Stimulated activated naive B cell treated with anti-CD40 and anti-IgM and Interleukin-4, amounts not matched to agents 10 μg/mL and 1 μg/mL and 100 μg/mL, for 72 hours (primary cell): ENCODE measurements at regions not wholly inside any gene's neighbourhood (a gene's known extent, or its start where the extent isn't known, plus 50 kb on each side); places are given as distances from the start of the nearest gene placed in this dataset.

ENCODE experiments used
- ATAC-seq, 2 donors: fragments of 150-1000 bp; cut with Tn5 transposase; replicated peaks; 2 replicates each; pipeline ENCODE4 v1.10.0; 2021; ENCODE audit warnings: moderate library complexity in 1 of 2
- DNase-seq: peaks from one replicate; pipeline ENCODE4 v3.0.0; 2021
- H3K27ac Mint-ChIP-seq: one replicate; pipeline ENCODE4 v1.8.0; 2022; ENCODE audit warnings: mild to moderate bottlenecking, mixed read lengths
- H3K27me3 Mint-ChIP-seq, 2 donors: one replicate each; pipeline ENCODE4 v1.8.0; 2022; ENCODE audit warnings: mixed read lengths in 2 of 2
- H3K36me3 Mint-ChIP-seq, 2 donors: one replicate each; pipeline ENCODE4 v1.8.0; 2022; ENCODE audit warnings: mixed read lengths in 2 of 2, mild to moderate bottlenecking in 1 of 2
- H3K4me1 Mint-ChIP-seq, 2 donors: one replicate each; pipeline ENCODE4 v1.8.0; 2022; ENCODE audit warnings: mixed read lengths in 2 of 2, mild to moderate bottlenecking in 1 of 2
- H3K4me3 Mint-ChIP-seq, 2 donors: one replicate each; pipeline ENCODE4 v1.8.0; 2022; ENCODE audit warnings: mild to moderate bottlenecking in 2 of 2, mixed read lengths in 2 of 2, moderate library complexity in 1 of 2
- H3K9me3 Mint-ChIP-seq, 2 donors: one replicate each; pipeline ENCODE4 v1.8.0; 2022; ENCODE audit warnings: mixed read lengths in 2 of 2, mild to moderate bottlenecking in 1 of 2

DNA sequence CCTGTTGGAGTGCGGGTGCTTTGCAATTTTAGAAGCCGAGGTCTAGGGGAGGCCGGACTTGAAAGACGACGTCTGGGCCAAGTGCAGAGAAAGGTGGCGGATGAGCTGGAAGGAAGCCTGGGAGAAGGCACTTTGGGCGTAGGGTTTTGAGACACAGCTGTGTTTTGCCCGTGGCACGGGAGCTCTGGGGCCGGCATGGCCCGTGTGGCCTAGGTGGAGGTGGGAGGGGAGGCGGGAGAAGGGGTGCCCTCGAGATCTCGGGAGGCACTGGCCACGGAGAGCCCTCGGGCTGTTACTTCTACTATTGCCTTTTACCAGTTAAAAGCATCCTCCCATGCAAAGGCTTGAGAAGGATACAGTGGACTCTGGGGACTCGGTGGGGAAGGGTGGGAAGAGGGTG lies 161.9 kb downstream of the FOXL1 start:
- H3K27me3 Mint-ChIP-seq: peaks cover 38 to 47% of the 10 kb centered on the region in 2 donors
- H3K4me1 Mint-ChIP-seq: peaks cover 6 to 7% of the 10 kb centered on the region in 2 donors
- ATAC-seq (no peak), DNase-seq (no peak)
- H3K9me3 Mint-ChIP-seq: no peaks in the 10 kb centered on the region
- H3K27ac Mint-ChIP-seq: no peak overlapping the region
- H3K36me3 Mint-ChIP-seq: no peaks in the 10 kb centered on the region
- H3K4me3 Mint-ChIP-seq: no peak overlapping the region

DNA sequence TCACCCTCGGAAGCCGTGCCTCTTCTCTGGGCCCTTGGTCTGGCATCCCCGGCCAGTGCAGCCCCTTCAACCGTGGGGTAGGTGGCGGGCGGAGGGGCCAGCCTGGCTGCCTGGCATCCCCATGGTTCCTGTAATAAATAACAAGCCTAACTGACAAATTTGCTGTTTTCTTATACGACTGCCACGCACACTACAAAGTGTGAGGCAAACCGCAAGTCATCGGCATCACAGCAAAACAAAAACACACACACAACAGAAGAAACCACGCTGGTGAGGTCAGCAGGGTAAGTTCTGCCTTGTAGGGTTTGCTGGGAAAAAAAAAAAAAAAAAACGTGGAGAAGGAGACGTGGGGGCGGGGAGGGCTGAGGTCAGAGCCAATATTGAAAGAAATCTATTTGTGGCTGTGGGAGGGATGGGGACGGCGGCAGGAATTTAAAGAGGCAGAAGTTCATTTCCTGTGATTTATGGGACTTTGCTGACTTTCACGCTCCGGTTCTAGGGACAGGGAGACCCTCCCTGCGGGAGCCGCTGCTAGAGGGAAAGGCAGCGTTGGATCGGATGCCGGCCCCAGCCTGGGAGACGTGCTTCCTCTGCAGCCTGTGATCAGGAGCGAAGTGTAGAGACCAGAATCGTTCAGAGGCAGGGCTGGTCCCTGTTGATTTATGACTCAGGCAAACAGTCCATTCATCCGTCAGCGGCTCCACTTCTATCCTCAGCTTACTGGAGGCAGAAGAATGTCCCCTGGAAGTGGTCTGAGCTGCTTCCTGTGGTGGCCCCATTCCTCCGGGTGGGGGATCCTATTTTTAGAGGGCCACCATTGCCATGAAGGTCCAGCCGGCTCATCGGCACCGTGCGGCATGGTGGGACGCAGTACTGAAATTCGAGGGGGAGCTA lies 162.8 kb downstream of the FOXL1 start:
- ATAC-seq (no peak), DNase-seq (no peak)
- Mint-ChIP-seq H3K4me3 (peak overlapping the region in 1 of 2 donors; percentile 54), H3K27me3 (peaks cover 43 to 55% of the 10 kb centered on the region in 2 donors), H3K27ac (no peak overlapping the region), H3K9me3 (no peaks in the 10 kb centered on the region), H3K36me3 (no peaks in the 10 kb centered on the region), H3K4me1 (peaks cover 6 to 7% of the 10 kb centered on the region in 2 donors)

DNA sequence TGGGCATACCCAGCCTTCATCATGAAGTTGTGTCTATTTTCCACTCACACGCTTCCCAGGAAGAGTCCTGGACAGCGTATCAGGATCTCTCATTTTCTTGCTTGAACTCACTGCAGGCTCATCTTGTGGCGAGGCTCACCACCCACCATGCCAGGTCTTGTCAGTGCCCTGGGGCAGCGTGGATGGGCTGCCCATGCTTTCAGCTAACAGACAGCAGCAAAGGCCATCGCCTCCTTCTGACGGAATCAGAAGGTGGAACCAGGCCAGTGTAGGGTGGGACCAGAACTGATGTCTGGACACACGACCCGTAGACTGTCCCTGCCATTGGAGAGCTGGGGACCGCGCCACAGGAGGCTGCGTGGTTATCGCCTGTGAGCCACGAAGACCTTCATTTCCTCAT lies 169.4 kb downstream of the FOXL1 start:
- Mint-ChIP-seq H3K4me1 (no peaks in the 10 kb centered on the region), H3K4me3 (no peak overlapping the region), H3K27me3 (peaks cover 16 to 23% of the 10 kb centered on the region in 2 donors), H3K9me3 (no peaks in the 10 kb centered on the region), H3K27ac (no peak overlapping the region), H3K36me3 (no peaks in the 10 kb centered on the region)
- DNase-seq: no peak
- no peak for ATAC-seq

DNA sequence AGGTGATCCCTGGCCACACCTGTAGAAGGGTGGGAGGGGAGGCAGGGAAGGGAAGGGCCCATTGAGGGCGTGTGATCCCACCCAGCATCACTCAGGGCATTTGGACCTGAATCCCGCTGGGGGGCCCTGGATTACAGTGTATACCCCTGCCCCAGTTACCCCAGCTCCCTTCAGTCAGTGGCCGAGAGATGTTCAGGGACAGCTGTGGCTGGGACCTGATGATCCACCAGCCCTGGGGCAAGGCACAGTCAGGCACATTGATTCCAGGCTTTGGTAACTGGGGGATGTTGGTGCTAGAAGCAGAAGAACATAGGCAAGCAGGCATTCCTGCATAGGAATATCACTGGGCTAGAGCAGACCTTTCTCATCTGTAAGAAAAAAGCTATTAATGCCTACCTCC lies 170.3 kb downstream of the FOXL1 start:
- Mint-ChIP-seq H3K36me3 (no peaks in the 10 kb centered on the region), H3K9me3 (no peaks in the 10 kb centered on the region), H3K4me3 (no peak overlapping the region), H3K27ac (no peak overlapping the region), H3K27me3 (peaks cover 14 to 21% of the 10 kb centered on the region in 2 donors), H3K4me1 (no peaks in the 10 kb centered on the region)
- ATAC-seq (no peak), DNase-seq (no peak)

DNA sequence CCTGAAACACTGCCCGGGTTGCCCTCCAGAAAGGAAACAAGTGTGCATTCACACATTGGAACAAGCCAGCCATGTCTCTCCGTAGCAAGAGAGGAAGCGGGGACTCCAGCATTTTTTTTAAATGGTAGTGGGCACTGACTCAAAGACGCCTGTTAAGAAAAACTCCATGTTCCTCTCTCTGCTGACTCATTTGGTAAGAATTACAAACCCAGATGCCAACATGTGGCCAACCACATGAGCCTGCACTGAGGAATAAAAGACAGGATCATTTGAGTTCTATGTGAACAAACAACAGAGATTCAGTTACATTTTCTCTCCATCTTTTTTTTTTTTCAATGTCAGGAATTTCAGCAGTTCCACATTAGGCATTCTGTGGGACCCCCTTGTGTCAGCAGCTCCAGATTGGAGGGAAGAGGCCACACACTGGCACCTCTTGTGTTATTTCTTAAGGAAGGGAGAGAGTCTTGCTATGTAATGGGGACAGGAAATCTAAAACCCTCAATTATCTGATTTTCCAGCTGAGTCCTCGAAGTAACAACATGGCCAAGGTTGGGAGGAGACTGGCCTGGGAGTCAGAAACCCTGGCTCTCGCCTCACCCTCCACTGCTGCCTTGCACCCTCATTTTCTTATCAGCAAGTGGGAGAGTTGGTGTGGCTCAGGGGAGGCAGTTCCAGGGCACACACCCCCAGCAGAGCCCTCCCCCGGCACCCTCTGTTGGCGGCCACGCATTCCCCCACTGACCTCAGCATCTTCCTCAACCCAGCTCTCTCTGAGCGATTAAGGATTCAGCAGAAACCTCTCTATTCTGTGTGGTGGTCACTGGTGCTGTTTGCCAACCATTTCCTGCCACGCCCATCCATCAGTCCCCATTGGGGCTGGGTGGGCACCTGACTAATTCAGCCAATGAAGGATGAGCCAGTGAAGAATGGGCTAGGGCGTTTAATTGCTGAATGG lies 173.0 kb downstream of the FOXL1 start:
- ATAC-seq: no peak
- Mint-ChIP-seq H3K9me3 (no peaks in the 10 kb centered on the region), H3K4me1 (no peaks in the 10 kb centered on the region), H3K36me3 (no peaks in the 10 kb centered on the region), H3K4me3 (no peak overlapping the region), H3K27ac (peak overlapping the region; percentile 51), H3K27me3 (peaks cover 7 to 8% of the 10 kb centered on the region in 2 donors)
- DNase-seq: no peak

DNA sequence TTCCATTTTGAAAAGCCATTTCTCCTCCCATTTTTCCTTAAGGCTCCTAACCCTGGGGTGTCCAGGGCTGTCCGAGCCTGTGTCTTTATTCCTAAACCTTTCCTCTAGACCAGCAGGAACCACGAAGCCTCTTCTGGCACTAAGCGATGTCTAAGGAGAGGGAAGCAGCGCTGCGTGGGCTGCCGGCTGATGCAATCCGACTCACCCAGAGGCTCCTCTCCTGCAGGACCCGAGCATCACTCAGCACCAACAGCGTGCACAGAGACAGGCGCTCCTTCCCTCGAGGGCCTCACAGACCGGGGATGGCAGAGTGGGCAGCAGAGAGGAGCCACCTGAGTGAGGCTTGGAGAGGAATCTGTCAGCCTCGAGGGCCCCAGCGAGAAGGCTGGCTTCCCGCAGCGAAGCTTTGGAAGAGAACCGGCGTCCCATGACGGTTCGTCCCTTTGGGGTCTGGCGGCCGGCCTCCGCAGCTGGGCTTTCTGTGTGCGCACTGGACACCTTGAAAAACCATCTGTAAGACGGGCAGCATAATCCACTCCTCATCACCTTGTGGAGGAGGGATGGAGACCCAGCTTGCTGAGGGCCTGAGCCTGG lies 174.3 kb downstream of the FOXL1 start:
- Mint-ChIP-seq H3K27me3 (peaks cover 11 to 16% of the 10 kb centered on the region in 2 donors), H3K27ac (no peak overlapping the region), H3K9me3 (no peaks in the 10 kb centered on the region), H3K36me3 (no peaks in the 10 kb centered on the region), H3K4me1 (peaks cover 5 to 8% of the 10 kb centered on the region in 2 donors), H3K4me3 (no peak overlapping the region)
- ATAC-seq (no peak), DNase-seq (no peak)

DNA sequence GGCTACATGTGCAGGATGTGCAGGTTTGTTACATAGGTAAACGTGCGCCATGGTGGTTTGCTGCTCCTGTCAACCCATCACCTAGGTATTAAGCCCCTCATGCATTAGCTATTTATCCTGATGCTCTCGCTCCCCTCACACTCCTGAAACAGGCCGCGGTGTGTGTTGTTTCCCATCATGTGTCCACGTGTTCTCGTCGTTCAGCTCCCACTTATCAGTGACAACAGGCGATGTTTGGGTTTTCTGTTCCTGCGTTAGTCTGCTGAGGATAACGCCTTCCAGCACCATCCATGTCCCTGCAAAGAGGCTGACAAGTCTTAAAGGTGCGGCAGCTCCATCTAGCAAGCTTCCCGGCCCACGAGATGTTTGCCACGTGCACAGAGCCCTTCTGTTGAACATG lies 175.1 kb downstream of the FOXL1 start:
- ATAC-seq: no peak
- Mint-ChIP-seq H3K27me3 (peaks cover 13 to 17% of the 10 kb centered on the region in 2 donors), H3K9me3 (no peaks in the 10 kb centered on the region), H3K4me3 (no peak overlapping the region), H3K4me1 (peaks cover 5 to 8% of the 10 kb centered on the region in 2 donors), H3K36me3 (no peaks in the 10 kb centered on the region), H3K27ac (no peak overlapping the region)
- no peak for DNase-seq

DNA sequence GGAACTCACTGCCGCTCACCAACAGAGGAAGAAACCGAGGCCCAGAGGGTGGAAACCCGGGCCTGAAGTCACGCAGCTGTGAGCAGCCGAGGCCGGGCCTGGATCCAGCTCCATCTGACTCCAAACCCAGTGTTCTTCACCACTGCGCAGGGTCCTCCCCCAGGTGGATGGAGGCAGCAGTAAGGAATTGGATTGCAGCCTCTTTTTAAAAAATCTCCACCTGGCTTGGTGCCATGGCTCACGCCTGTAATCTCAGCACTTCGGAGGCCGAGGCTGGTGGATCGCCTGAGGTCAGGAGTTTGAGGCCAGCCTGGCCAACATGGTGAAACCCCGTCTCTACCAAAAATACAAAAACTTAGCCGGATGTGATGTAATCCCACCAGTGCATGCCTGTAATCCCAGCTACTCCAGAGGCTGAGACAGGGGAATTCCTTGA lies 177.2 kb downstream of the FOXL1 start:
- Mint-ChIP-seq H3K27me3 (peaks cover 28 to 36% of the 10 kb centered on the region in 2 donors), H3K36me3 (no peaks in the 10 kb centered on the region), H3K4me1 (peaks cover 5 to 8% of the 10 kb centered on the region in 2 donors), H3K9me3 (no peaks in the 10 kb centered on the region), H3K27ac (no peak overlapping the region), H3K4me3 (no peak overlapping the region)
- no peak for DNase-seq
- ATAC-seq: no peak

DNA sequence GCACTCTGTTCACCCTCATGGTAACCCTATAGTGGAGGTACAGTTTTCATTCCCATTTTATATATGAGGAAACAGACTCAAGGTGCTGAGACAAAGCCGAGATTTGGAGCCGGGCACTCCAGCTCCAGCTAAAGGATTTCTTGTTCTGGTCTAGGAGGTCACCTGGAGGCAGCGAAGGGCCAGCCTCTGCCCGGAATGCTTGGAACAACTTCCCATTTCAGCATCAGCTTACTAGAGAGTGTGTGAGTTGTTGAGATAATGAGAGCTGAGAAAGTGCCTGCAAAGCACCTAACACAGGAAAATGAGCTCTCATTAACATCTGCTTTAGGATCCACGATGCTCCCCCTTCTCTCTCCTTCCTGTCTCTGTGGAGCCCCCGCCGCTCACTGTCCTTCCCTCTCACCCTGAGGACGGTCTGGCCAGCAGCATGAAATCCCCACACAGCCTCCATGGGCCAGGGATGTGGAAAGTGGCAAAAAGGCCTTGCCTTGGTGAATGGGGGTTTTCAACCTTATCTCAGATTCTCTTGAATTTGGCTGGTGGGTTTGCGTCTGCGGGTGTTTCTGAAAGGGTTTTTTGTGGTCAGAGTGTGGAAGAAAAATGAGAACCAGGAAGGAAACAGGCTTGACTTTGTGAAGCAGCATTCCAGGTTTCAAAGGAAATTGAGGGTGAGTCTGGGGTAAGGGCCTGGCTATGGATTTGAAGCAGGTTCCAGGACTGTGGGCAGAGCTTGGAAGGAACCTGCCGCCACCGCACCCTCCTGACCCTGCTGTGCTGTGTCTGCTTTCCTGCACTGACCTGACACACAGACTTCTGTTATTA lies 178.7 kb downstream of the FOXL1 start:
- Mint-ChIP-seq H3K4me3 (no peak overlapping the region), H3K4me1 (peaks cover 5 to 15% of the 10 kb centered on the region in 2 donors), H3K9me3 (no peaks in the 10 kb centered on the region), H3K27me3 (peaks cover 32 to 47% of the 10 kb centered on the region in 2 donors), H3K27ac (no peak overlapping the region), H3K36me3 (no peaks in the 10 kb centered on the region)
- DNase-seq (no peak), ATAC-seq (no peak)

DNA sequence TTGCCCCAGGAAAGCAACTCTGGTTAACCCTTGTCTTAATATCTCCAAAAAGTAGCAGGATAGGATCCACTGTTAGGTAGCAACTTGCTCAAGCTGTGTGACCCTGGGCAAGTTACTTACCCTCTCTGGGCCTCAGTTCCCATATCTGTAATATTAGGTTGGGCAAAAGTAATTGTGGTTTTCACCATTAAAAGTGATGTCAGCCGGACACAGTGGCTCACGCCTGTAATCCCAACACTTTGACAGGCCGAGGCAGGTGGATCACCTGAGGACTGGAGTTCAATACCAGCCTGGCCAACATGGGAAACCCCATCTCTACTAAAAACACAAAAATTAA lies 179.3 kb downstream of the FOXL1 start:
- no peak overlapping the region for H3K4me3 Mint-ChIP-seq
- peaks cover 5 to 15% of the 10 kb centered on the region in 2 donors for H3K4me1 Mint-ChIP-seq
- H3K27me3 Mint-ChIP-seq: peaks cover 28 to 48% of the 10 kb centered on the region in 2 donors
- ATAC-seq (no peak), DNase-seq (no peak)
- H3K27ac Mint-ChIP-seq: no peak overlapping the region
- H3K36me3 Mint-ChIP-seq: no peaks in the 10 kb centered on the region
- no peaks in the 10 kb centered on the region for H3K9me3 Mint-ChIP-seq

DNA sequence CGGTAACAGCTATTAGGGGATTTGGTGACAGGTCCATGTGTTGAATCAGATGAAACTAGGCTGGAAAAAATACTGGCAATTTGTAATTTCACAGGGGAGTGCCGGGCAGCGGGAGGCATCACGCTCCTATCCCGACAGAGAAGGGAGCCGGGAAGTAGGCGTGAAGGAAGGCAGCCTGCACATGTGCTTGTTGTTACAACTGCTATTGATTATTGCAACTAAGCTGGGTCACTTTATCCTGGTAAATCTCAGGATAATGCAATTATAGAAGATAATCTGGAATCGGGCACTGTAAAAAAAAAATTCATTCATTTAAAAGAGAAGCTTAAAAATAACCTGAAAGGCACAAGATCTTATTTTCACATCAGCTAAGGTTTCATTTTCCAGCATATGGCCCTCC lies 180.6 kb downstream of the FOXL1 start:
- Mint-ChIP-seq H3K9me3 (no peaks in the 10 kb centered on the region), H3K27me3 (peaks cover 29 to 52% of the 10 kb centered on the region in 2 donors), H3K4me3 (no peak overlapping the region), H3K4me1 (peaks cover 5 to 15% of the 10 kb centered on the region in 2 donors), H3K36me3 (no peaks in the 10 kb centered on the region), H3K27ac (no peak overlapping the region)
- ATAC-seq: no peak
- DNase-seq: no peak

DNA sequence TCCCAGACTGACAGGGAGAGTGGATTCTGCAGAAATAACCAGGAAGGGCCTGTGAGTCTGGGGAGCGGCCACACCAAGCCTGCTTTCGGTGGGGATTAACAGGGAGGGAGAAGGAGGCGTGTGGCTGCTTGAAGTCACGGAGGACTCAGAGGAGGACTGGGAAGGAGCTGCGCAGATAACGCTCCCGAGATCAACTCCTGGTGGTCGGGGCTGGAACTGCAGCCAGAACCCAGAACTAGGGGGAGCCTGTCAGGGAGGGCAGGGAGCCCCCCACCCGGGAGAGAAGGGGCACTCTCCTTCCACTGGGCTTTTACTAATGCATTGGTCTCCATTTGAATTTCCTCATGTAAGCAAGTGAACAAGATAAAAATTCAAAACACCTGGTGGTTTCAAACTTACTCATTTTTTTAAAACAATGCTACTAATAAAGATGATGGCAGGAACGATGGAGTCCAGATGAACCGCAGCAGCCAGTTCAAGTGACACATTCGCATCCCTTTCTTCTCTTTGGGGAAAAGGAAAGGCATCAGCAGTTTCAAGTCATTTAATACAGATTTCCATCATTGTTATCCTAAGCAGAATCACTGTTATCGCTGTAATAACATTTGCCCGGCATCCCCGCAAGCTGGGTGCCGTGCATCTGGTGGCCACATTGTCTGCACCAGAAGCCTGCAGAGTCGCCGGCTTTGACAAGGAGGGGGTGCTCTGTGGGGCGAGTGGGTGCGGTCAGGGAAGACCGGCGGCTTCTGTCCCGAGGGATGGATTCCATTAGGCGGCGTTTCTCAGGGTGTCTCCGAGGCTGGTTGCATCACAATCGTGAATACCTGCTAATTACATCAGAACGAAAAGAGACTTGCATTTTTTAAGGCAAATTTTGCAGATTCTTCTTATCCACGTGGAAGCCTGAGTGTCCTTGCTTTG lies 183.0 kb downstream of the FOXL1 start:
- H3K9me3 Mint-ChIP-seq: no peaks in the 10 kb centered on the region
- H3K27ac Mint-ChIP-seq: no peak overlapping the region
- H3K27me3 Mint-ChIP-seq: peaks cover 46 to 58% of the 10 kb centered on the region in 2 donors
- DNase-seq (peak; percentile 10), ATAC-seq (peak in 1 of 2 donors; percentile 64)
- no peak overlapping the region for H3K4me3 Mint-ChIP-seq
- no peaks in the 10 kb centered on the region for H3K36me3 Mint-ChIP-seq
- peaks cover 5 to 15% of the 10 kb centered on the region in 2 donors for H3K4me1 Mint-ChIP-seq

DNA sequence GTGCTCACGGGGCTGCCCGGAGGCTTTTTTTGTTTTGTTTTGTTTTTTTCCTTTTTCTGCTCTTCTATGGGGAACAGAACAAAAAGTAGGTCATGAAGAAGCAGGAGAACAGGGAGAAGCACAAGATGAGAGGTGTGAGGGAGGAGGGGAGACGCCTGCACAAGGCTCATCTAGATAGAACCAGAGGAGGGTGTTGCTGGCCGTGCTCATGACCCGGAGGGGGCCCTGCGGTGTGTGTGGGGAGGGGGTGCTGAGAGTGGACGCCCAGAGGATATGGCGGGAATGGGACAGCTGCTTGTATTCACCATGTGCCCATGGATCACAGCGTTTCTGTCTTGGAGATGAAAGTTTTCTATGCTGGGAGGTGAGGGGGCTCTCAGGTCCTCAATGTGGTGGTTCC lies 183.7 kb downstream of the FOXL1 start:
- peaks cover 5 to 13% of the 10 kb centered on the region in 2 donors for H3K4me1 Mint-ChIP-seq
- no peaks in the 10 kb centered on the region for H3K36me3 Mint-ChIP-seq
- peaks cover 0 to 5% of the 10 kb centered on the region in 2 donors for H3K9me3 Mint-ChIP-seq
- no peak overlapping the region for H3K27ac Mint-ChIP-seq
- H3K27me3 Mint-ChIP-seq: peaks cover 51 to 54% of the 10 kb centered on the region in 2 donors
- H3K4me3 Mint-ChIP-seq: no peak overlapping the region
- no peak for DNase-seq
- ATAC-seq: no peak
